ENCODE measurements at regions not wholly inside any gene's neighbourhood (a gene's known extent, or its start where the extent isn't known, plus 50 kb on each side); places are given as distances from the start of the nearest gene placed in this dataset.
"Not testable (repeated sequence)": the region's sequence is repeated elsewhere in the genome, so short reads cannot be mapped to it uniquely, and the experiment has no call there.

GRCh38 chr5:130710596-130710995, 454.5 kb downstream of the HINT1 start:
- no peak for DNase-seq

DNA sequence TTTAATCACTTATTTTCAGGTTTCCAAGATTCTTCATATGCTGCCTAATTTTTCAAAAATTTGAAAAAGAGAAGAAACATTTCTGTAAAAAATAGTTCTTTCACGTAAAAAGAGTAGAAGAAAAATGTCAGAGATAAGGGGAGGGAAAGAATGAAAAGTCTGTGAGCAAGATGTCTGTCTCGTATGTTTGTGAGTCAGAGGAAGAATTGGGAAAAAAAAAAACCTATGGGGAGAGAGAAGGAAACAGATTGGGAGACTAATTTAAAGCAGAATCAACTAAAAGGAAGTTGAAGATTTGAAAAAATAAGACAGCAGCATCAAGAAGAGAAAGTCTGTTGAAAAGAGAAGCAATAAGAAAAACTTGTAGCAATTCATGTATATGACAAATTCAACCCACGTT, 456.3 kb downstream of the HINT1 start:
- DNase-seq = no peak

DNA sequence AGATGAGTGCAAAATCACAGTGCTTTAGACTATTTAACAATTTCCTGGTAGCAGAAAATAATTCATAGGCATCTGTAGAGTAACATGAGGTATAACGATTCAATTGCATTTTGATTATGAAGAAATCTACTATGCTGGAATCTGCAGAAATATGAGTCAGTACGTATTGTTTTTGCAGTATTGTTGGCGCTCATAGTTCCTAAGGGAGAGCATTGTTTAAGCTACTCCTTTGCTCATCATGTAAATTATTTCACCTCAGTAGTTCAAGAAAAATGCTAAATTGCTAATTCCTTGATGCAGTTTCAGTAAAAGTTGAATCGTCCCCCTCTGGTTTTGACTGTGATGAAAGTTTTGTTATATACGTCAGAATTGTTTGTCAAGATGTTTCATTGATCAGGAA, 458.4 kb downstream of the HINT1 start:
- DNase-seq = no peak

GRCh38 chr5:130705368-130705767, 459.7 kb downstream of the HINT1 start:
- DNase-seq = no peak

DNA sequence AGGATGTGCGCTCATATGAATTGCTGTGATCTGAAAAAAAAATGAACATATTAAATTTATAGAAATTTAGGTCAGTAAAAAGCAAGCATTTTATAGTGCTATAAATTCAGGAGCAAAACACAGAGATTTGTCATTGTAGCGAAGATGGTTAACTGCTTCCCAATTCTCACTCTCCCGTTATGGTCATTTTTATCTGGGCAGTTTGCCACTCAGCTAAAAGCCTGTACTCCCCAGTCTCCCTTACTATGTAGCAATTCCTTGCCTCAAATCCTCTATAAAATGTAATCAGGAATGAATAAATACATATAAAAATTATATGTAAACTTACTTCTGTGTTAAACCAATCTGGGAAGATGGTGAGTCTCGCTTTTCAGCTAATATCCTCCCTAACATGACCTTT, 471.5 kb downstream of the HINT1 start:
- no peak for DNase-seq

- DNase-seq = no peak
Observed at GRCh38 chr5:130692770-130693169, 472.3 kb downstream of the HINT1 start.

- no peak for DNase-seq
Observed at GRCh38 chr5:130689831-130690230, 475.2 kb downstream of the HINT1 start.

DNA sequence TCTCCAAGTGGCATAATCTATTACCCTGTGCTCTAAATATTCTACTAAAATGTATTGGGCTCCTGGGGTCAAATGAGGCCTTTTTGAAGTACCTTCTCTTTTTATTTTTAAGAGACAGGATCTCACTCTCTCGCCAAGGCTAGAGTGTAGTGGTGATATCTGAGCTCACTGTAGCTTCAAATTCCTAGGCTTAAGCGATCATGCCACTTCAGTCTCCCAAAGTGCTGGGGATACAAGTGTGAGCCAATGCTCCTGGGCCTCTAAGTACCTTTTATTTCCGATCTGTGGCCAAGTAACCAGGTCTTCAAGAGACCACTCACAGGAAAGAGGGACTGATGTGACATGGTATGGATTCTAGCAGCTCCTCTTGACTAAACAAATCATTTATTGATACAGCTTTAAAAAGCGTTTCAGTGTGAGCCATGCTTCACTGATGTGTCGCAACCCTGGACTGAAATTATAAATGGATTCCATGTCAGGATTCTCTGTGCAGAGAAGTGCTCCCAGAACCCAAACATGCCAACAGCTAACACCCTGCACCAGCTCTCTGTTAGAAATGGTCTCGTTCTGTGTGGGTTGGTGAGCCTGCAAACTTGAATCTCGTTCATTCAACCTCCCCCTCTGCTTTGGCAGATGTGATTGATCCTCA, 477.8 kb downstream of the HINT1 start:
- DNase-seq = no peak

- DNase-seq = no peak
Observed at GRCh38 chr5:130678637-130679036, 486.4 kb downstream of the HINT1 start.

GRCh38 chr5:130666462-130666861, 498.6 kb downstream of the HINT1 start:
- no peak for DNase-seq

DNA sequence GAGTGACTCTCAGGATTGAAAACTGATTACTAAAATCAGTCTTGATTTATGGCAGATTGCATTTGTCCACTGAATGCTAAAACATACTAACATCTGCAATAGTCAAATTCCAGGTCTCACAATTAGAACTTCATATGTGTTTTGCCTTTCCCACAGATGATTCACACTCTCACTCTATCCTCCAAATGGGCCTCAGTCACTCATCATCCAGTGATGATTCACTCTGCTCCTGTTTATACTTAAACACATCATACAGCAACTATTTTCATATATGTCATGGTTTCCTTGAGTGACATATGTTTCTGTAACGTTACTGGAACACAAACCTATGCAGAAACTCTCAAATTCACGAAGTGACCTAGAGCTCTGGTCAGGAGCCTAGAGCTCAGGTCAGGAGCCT, 512.9 kb downstream of the HINT1 start:
- DNase-seq = no peak

DNA sequence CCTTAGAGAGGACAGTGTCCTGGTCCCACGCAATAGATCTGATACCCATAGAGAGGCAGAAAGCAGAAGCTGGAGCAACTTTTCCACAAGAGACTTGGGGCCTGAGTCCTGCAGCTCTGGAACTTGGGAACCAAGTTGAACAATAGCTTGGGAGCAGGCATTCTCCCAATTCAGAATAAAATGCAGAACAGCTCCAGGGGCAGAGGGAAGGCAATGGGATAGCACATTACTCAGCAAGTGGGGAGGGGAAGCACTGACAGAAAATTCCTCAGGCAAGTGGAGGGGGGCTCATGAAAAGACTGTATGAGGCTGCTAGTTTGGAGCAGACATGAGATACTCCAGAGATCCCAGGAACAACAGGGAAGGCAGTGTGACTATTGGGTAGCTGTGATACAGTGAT, 513.6 kb downstream of the HINT1 start:
- no peak for DNase-seq

- DNase-seq = no peak
Observed at GRCh38 chr5:130643321-130643720, 521.7 kb downstream of the HINT1 start.

- no peak for DNase-seq
Observed at GRCh38 chr5:130642461-130642860, 522.6 kb downstream of the HINT1 start.

DNA sequence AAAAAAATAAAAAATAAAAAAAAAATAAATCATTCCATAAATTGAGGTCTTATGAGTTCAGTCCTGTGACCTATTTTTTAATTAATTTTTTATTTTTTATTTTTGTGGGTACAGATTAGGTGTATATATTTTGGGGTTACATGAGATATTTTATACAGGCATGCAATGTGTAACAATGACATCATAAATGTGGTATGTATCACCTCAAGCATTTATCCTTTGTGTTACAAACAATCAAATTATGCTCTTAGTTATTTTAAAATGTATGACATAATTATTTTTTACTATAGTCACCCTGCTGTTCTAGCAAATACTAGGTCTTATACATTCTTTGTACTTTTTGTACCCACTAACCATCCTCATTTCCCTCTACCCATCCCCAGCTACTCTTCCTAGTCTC, 537.9 kb downstream of the HINT1 start:
- no peak for DNase-seq

DNA sequence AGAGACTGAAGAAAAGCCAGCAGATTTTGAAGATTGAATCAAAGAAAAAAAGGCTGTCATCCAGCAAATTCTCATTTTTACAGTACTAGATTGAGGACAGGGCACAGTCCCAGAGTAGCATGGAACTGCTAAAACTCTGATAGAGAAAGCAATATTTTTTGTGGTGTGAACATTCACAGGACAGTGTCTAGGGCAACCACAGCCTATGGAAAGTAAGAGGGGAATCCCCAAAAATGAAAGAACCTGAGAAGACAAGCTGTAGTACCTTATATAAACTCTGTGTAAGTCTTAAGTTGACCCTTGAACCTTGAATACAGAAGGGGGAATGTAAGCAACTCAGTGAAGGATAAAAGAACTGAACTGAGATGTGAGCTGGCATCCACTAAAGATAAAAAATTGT, 540.3 kb downstream of the HINT1 start:
- no peak for DNase-seq

GRCh38 chr5:130616161-130616560, 548.9 kb downstream of the HINT1 start:
- no peak for DNase-seq

DNA sequence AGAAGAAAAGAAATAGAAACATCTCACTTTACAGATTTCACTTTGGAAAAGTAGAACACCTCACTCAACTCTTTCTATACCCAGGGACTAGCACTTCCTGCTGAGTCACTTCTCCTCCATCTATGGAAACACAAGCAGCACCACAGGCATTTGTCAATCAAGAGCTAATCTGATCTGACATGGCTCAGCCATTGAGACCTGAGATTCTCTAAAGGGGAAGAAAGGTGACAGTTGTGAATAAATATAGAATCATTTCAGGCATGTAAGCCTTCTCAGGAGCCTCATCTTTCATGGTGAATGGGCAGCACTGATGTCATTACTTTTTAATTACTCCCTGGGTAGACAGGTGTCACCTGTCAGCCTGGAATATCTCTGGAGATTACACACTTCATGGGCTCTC, 559.8 kb downstream of the HINT1 start:
- no peak for DNase-seq

DNA sequence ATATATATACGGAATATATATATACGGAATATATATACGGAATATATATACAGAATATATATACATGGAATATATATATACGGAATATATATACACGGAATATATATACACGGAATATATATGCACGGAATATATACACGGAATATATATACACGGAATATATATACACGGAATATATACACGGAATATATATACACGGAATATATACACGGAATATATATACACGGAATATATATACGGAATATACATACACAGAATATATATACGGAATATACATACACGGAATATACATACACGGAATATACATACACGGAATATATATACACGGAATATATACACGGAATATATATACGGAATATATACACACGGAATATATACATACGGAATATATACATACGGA, 568.4 kb downstream of the HINT1 start:
- not testable (repeated sequence) for DNase-seq

- no peak for DNase-seq
Observed at GRCh38 chr5:130580264-130580663, 584.8 kb downstream of the HINT1 start.

DNA sequence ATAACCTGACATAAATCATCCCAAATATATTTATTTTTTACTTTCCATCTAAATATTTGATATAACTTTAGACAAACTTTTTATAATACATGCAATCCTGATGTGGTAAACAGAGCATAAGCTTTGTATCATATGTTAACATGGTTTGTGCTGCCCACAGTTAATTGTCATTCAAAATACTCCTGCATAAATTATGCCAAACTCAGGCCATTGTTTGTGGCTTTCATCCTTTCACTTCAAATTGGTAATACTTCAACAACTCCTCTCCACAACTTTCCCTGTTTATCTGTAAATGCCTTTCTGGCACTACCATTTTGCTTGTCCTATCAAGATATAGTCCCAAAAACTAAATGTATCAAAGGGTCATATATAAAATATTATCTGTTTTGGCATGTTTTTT, 586.7 kb downstream of the HINT1 start:
- no peak for DNase-seq

DNA sequence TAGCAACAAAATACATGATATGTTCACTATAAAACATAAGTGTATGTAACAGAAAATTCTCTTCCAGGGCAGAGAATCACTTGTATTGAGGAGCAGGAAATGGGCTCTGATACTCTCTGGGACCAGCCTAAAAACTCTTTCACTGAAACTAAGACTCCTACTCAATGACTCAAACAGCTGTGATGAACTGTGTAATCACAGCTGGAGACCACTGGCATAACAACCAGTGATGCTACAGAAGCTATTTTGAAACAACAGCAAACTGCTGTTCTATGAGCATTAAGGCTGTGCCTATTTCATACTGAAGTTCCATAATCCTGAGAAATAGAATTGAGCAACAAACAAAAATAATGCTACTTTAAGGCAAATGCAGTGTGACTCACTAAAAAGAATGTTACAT, 594.0 kb downstream of the HINT1 start:
- DNase-seq = no peak

DNA sequence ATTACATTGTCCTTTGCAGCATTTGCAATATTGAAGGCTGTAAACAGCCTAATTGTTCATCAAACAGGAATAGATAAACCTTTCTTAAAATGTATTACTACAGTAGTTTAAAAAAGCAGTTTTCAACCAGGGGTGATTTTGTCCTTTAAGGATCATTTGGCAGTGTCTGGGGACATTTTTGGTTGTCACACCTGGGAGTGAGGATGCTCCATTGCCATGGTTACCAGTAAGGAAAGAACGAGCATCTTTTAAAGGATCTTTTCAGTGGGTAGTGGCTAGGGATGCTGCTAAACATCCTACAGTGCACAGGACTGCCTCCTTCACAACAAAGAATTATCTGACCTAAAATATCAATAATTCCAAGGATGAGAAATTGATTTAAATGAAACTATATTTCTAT, 596.3 kb downstream of the HINT1 start:
- DNase-seq = no peak

GRCh38 chr5:130555429-130555828, 609.6 kb downstream of the HINT1 start:
- no peak for DNase-seq

GRCh38 chr5:130550562-130550928, 614.5 kb downstream of the HINT1 start:
- DNase-seq = no peak
